Neuronal stem cell (in vitro differentiated cells): ENCODE measurements at regions not wholly inside any gene's neighbourhood (a gene's known extent, or its start where the extent isn't known, plus 50 kb on each side); places are given as distances from the start of the nearest gene placed in this dataset.

ENCODE experiments used
- DNase-seq: peaks from one replicate; pipeline ENCODE4 v3.0.0-alpha.2; 2013; ENCODE audit warnings: low spot score
- H2AFZ ChIP-seq: one replicate; pipeline ENCODE4 v1.6.1; 2013; ENCODE audit warnings: mild to moderate bottlenecking, low read length, inconsistent platforms
- H2AK5ac ChIP-seq: 2 replicates; pipeline ENCODE4 v1.6.1; 2013; ENCODE audit warnings: low read depth, mild to moderate bottlenecking, inconsistent platforms, low read length, moderate library complexity, mixed read lengths
- H2BK120ac ChIP-seq: 2 replicates; pipeline ENCODE4 v1.6.1; 2013; ENCODE audit warnings: low read depth, mild to moderate bottlenecking, inconsistent platforms, low read length, moderate library complexity, mixed read lengths
- H2BK12ac ChIP-seq: one replicate; pipeline ENCODE4 v1.6.1; 2013; ENCODE audit warnings: low read length, inconsistent platforms
- H2BK15ac ChIP-seq: 2 replicates; pipeline ENCODE4 v1.6.1; 2013; ENCODE audit warnings: mild to moderate bottlenecking, low read length, inconsistent platforms, mixed read lengths
- H2BK5ac ChIP-seq: one replicate; pipeline ENCODE4 v1.6.1; 2013; ENCODE audit warnings: inconsistent platforms, mild to moderate bottlenecking, low read length, moderate library complexity
- H3K14ac ChIP-seq: one replicate; pipeline ENCODE4 v1.6.1; 2013; ENCODE audit warnings: low read length, inconsistent platforms
- H3K18ac ChIP-seq: 2 replicates; pipeline ENCODE4 v1.6.1; 2013; ENCODE audit warnings: low read length, inconsistent platforms
- H3K23ac ChIP-seq: 2 replicates; pipeline ENCODE4 v1.6.1; 2013; ENCODE audit warnings: low read depth, mild to moderate bottlenecking, mixed read lengths, low read length, inconsistent platforms; ENCODE audit not compliant: poor library complexity
- H3K27ac ChIP-seq: replicated peaks from 3 replicates; pipeline ENCODE4 v1.5.1; 2013; ENCODE audit warnings: low read length, inconsistent platforms
- H3K27me3 ChIP-seq, 3 experiments: 2 replicates each; pipeline ENCODE4 v1.6.1; 2013; ENCODE audit warnings: low read length in 3 of 3, mild to moderate bottlenecking in 2 of 3, inconsistent platforms in 1 of 3, low read depth in 1 of 3, mixed read lengths in 1 of 3, moderate library complexity in 1 of 3; ENCODE audit not compliant: control insufficient read depth in 3 of 3, insufficient read depth in 3 of 3
- H3K36me3 ChIP-seq, 2 donors: replicated peaks in 1 of 2; 2 replicates each; pipeline ENCODE4 v1.6.1; 2013; ENCODE audit warnings: low read length in 2 of 2; ENCODE audit not compliant: control insufficient read depth in 2 of 2, insufficient read depth in 2 of 2
- H3K4ac ChIP-seq: 2 replicates; pipeline ENCODE4 v1.6.1; 2013; ENCODE audit warnings: inconsistent platforms, mild to moderate bottlenecking, low read length, moderate library complexity
- H3K4me1 ChIP-seq, 2 donors: 1 replicate in 1 of 2; 2 replicates in 1 of 2; pipeline ENCODE4 v1.6.1; 2013; ENCODE audit warnings: low read length in 2 of 2, low read depth in 1 of 2; ENCODE audit not compliant: control insufficient read depth in 2 of 2, insufficient read depth in 1 of 2
- H3K4me2 ChIP-seq: one replicate; pipeline ENCODE4 v1.6.1; 2013; ENCODE audit warnings: mild to moderate bottlenecking, low read length, inconsistent platforms; ENCODE audit not compliant: insufficient read depth, poor library complexity, severe bottlenecking
- H3K4me3 ChIP-seq, 2 donors: 2 replicates each; pipeline ENCODE4 v1.5.1; 2013; ENCODE audit warnings: low read length in 2 of 2, mild to moderate bottlenecking in 2 of 2, inconsistent platforms in 1 of 2, moderate library complexity in 1 of 2
- H3K79me1 ChIP-seq: one replicate; pipeline ENCODE4 v1.6.1; 2013; ENCODE audit warnings: low read depth, mild to moderate bottlenecking, inconsistent platforms, low read length, moderate library complexity
- H3K9ac ChIP-seq: one replicate; pipeline ENCODE4 v1.6.1; 2013; ENCODE audit warnings: mild to moderate bottlenecking, low read depth, low read length, inconsistent platforms; ENCODE audit not compliant: poor library complexity
- H3K9me3 ChIP-seq, 2 donors: replicated peaks in 1 of 2; 2 replicates each; pipeline versions ENCODE3 to v1.6.1; 2013; ENCODE audit warnings: low read length in 2 of 2, mild to moderate bottlenecking in 2 of 2, inconsistent platforms in 1 of 2, low read depth in 1 of 2, mixed read lengths in 1 of 2, moderate library complexity in 1 of 2; ENCODE audit not compliant: control insufficient read depth in 2 of 2, insufficient read depth in 1 of 2
- H4K8ac ChIP-seq: one replicate; pipeline ENCODE4 v1.6.1; 2013; ENCODE audit warnings: low read depth, mild to moderate bottlenecking, inconsistent platforms, low read length, moderate library complexity
- H4K91ac ChIP-seq: one replicate; pipeline ENCODE4 v1.6.1; 2013; ENCODE audit warnings: low read length, low read depth, mild to moderate bottlenecking, inconsistent platforms; ENCODE audit not compliant: poor library complexity
- WGBS, 2 donors: extraction: QIAGEN DNeasy Blood & Tissue Kit; methylation state at CpG; one replicate each; pipeline ENCODE4 v1.1.7; 2013; ENCODE audit warnings: missing lambda C conversion rate in 2 of 2, mixed read lengths in 1 of 2; ENCODE audit not compliant: insufficient read length in 2 of 2, insufficient replicate concordance in 1 of 2; ENCODE audit errors: extremely low coverage in 2 of 2; 5-methylcytosine and 5-hydroxymethylcytosine counted together

DNA sequence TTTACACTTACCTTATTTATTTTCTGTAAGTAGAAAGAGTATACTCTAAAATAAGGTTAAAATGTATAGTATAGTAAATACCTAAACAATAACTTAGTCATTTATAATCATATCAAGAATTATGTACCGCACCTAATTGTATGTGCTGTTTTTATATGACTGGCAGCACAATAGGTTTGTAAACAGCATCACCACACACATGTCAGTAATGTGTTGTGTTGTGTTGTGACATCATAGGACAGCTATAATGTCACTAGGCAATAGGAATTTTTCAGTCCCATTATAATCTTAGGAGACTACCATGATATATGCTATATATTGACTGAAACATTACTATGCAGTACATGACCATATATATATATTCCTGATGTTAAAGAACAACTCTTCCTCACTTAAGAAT lies 99.9 kb upstream of the CNTN4 start:
- Histone ChIP-seq H2AFZ (no peak overlapping the region), H3K4me3 (no peak overlapping the region), H3K9ac (no peak overlapping the region), H3K23ac (no peak overlapping the region), H3K4ac (no peak overlapping the region), H3K27me3 (no peaks in the 10 kb centered on the region), H3K14ac (no peak overlapping the region), H3K36me3 (no peaks in the 10 kb centered on the region), H2BK5ac (no peak overlapping the region), H3K18ac (no peak overlapping the region), H2AK5ac (no peak overlapping the region), H3K4me2 (no peak overlapping the region), H3K9me3 (no peaks in the 10 kb centered on the region), H3K79me1 (no peaks in the 10 kb centered on the region), H4K8ac (no peak overlapping the region), H2BK15ac (no peak overlapping the region), H3K4me1 (no peaks in the 10 kb centered on the region), H4K91ac (no peak overlapping the region), H2BK120ac (no peak overlapping the region), H3K27ac (no peak overlapping the region), H2BK12ac (no peak overlapping the region)
- no CpG with 5 or more reads among the region's 1 CpG for WGBS, 2 donors
- no peak for DNase-seq

DNA sequence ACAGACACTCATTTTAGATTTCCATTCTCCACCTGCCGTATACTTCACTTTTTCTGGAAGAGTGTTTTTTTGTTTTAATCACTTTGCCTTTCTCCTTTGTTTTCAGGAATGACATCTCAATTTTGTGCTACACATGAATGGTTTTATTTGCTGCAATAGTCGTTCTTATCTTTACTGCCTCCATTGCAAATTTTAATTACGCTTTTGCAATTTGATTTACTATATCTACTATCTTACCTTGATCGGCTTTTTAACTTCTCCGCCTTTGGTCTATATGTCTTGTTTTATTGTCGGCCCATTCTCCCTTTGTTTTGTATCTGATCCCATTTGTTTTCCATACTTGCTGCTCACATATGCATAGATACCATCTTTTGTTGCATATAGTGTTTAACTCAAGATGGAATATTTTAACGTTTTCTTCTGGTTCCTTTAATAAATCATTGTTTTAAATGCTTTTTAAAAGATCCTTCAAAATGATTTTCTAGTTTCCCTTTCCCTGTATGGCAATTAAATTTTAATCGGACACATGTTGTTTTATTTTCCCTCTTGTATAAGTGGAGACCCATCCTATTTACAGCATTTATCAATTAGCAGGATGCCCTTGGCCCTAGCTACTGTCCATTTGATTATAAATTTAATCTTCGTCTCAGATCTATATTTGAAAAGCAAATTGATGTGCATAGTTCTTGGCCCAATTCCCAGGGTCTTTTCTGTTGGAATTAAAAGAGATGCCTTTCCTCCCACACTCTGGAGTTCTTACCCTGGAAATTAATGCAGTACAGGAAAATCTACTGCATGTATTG lies 97.2 kb upstream of the CNTN4 start:
- Histone ChIP-seq H3K79me1 (no peaks in the 10 kb centered on the region), H3K27me3 (no peaks in the 10 kb centered on the region), H3K23ac (no peak overlapping the region), H2BK15ac (no peak overlapping the region), H3K4me2 (no peak overlapping the region), H2BK12ac (no peak overlapping the region), H3K4ac (no peak overlapping the region), H3K14ac (no peak overlapping the region), H3K4me1 (no peaks in the 10 kb centered on the region), H2AK5ac (no peak overlapping the region), H3K9me3 (no peaks in the 10 kb centered on the region), H3K36me3 (no peaks in the 10 kb centered on the region), H4K91ac (no peak overlapping the region), H2BK5ac (no peak overlapping the region), H4K8ac (no peak overlapping the region), H3K18ac (no peak overlapping the region), H3K4me3 (no peak overlapping the region), H2BK120ac (no peak overlapping the region), H3K9ac (no peak overlapping the region), H3K27ac (no peak overlapping the region), H2AFZ (no peak overlapping the region)
- no CpG with 5 or more reads among the region's 9 CpGs for WGBS, 2 donors
- DNase-seq: no peak

DNA sequence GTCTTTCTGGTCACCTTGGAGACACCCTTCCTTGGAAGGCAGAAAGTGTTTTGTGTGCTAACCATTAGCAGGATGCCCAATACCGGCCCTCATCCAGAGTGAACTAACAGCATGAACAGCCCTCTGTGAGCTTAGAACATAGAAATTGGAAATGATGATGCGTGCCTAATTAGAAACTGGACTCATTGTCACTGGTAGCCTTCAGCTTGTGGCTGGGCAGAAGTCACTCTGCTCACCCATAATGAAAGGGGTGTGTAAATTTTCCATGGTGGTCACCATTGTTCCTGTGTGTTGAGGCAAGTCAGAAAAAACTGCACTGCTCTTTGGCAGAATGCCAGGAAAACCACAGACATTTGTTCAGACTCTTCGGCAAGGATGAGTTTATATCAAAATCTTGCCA lies 74.7 kb upstream of the CNTN4 start:
- no peak for DNase-seq
- WGBS, 2 donors: no CpG with 5 or more reads among the region's 3 CpGs
- no peak overlapping the region for H3K18ac ChIP-seq

DNA sequence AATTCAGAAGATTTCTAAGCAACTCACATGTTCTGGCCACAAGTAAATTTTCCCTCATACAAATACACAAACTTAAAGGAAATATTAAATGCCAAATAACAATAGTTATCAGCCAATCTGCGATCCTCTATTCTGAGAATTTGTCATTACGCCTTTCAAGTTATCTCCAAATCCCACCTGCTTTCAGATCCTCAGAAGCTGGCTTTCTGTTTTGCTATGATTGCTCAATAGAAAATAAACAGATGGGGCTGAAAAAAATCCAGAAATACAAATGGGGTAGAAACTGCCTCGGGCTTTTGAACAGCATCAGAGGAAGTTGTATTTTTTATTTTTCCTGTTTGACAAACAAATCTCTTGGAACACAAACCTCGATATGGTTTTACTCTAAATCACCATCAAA lies 74.0 kb upstream of the CNTN4 start:
- DNase-seq: no peak
- Histone ChIP-seq H3K27me3 (no peaks in the 10 kb centered on the region), H2BK15ac (no peak overlapping the region), H3K14ac (no peak overlapping the region), H3K79me1 (no peaks in the 10 kb centered on the region), H3K4ac (no peak overlapping the region), H2BK5ac (no peak overlapping the region), H4K91ac (no peak overlapping the region), H2AFZ (no peak overlapping the region), H3K23ac (no peak overlapping the region), H3K4me2 (no peak overlapping the region), H3K9ac (no peak overlapping the region), H3K36me3 (no peaks in the 10 kb centered on the region), H2BK12ac (no peak overlapping the region), H3K4me3 (no peak overlapping the region), H3K4me1 (peaks cover 0 to 6% of the 10 kb centered on the region in 2 donors), H3K27ac (no peak overlapping the region), H2AK5ac (no peak overlapping the region), H2BK120ac (no peak overlapping the region), H3K18ac (no peak overlapping the region), H3K9me3 (no peaks in the 10 kb centered on the region), H4K8ac (no peak overlapping the region)
- no CpG with 5 or more reads among the region's 4 CpGs for WGBS, 2 donors

More for the DNA sequence above, 74.7 kb upstream of the CNTN4 start:
- H3K27me3 ChIP-seq: no peaks in the 10 kb centered on the region
- H3K14ac ChIP-seq: no peak overlapping the region
- no peak overlapping the region for H2BK120ac ChIP-seq
- H3K79me1 ChIP-seq: no peaks in the 10 kb centered on the region
- H4K91ac ChIP-seq: no peak overlapping the region
- no peak overlapping the region for H3K4ac ChIP-seq
- no peak overlapping the region for H3K23ac ChIP-seq
- no peak overlapping the region for H4K8ac ChIP-seq
- no peak overlapping the region for H2BK15ac ChIP-seq
- H2AK5ac ChIP-seq: no peak overlapping the region
- no peaks in the 10 kb centered on the region for H3K9me3 ChIP-seq
- peaks cover 0 to 6% of the 10 kb centered on the region in 2 donors for H3K4me1 ChIP-seq
- no peak overlapping the region for H3K4me3 ChIP-seq
- H2AFZ ChIP-seq: no peak overlapping the region
- H2BK5ac ChIP-seq: no peak overlapping the region
- H3K36me3 ChIP-seq: no peaks in the 10 kb centered on the region
- H3K9ac ChIP-seq: no peak overlapping the region
- no peak overlapping the region for H3K27ac ChIP-seq
- no peak overlapping the region for H2BK12ac ChIP-seq
- H3K4me2 ChIP-seq: no peak overlapping the region
